Stimulated activated CD4-positive, alpha-beta T cell treated with anti-CD3 and anti-CD28 coated beads, Interleukin-2, amount 100 ng/mL, for 24 hours (primary cell): ENCODE measurements at regions not wholly inside any gene's neighbourhood (a gene's known extent, or its start where the extent isn't known, plus 50 kb on each side); places are given as distances from the start of the nearest gene placed in this dataset.

Source experiments
- DNase-seq, 2 donors: peaks; one replicate each; pipeline ENCODE4 v3.0.0-alpha.2; 2020

DNA sequence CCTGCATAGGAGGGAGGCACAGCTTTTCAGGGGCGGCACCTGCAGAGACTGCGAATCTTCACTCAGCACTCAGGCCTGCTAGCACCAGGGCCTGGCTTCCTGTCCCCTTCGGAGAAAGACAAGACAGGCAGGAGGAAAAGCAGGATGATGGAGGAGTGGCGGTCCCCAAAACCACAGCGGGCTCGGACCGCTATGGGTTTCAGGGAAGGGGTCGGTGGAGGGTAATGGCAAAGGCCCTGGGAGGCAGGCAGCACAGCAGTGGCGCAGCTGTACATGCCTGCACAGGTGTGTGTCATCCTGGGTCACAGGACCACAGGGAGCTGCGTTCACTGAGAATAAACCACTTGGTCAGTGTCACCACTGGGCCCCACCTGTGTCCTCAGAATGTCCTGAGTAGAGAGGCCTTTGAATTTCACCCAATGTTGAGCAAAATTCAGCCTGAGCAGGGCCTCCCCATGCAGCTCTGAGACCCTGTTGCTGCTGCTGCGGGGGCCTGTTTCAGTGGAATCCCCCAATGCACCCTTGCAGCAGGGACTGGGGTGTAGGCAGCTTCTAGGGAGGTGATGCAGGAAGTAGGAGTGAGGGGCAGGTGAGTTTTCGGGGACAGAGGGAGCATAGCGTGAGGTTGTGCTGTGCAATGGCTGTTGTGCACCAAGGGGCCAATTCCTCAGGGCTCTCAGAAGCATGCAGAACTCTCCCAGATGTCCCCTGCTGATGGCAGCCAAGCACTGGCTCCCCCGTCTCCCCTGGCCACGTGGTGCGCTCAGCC is 90.6 kb upstream of the PPP2R2D start:
- no peak for DNase-seq

DNA sequence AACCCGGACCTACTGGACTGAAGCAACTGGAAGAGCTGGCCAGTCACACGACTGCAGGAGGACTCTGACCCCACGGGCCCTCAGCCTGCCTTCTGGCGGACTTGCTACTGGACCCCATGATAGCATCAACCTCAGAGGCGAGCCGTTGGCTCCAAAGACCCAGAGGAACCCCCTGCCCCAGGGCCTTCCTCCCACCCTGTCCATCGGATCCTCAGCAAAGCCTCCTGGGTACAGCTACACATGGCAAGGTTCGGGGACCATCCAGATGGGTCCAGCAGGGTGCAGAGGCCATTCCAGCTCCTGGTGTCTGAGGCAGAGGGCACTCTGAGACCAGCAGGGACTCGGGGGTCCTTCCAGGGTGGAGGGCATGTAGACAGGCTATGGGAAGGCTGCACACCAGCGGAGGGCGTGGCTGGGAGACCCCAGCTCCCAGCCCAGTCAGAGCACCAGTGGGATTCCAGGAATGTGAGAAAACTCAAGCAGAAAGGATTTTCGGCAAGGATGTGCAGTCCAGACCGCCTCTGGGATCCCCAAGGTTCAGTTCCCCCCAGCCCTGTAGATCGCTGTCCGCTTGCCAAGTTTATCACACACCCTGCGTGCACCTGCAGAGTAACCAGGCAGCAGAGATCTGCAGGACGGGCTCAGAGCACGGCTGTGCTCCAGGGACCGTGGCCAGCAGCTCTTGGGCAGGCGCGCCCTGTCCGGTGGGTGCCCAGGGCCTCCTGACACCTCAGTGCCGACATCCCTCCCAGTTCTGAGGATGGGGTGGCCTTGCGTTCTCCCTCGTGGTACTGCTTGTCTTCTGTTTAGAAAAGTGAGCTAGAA is 89.8 kb upstream of the PPP2R2D start:
- no peak for DNase-seq

DNA sequence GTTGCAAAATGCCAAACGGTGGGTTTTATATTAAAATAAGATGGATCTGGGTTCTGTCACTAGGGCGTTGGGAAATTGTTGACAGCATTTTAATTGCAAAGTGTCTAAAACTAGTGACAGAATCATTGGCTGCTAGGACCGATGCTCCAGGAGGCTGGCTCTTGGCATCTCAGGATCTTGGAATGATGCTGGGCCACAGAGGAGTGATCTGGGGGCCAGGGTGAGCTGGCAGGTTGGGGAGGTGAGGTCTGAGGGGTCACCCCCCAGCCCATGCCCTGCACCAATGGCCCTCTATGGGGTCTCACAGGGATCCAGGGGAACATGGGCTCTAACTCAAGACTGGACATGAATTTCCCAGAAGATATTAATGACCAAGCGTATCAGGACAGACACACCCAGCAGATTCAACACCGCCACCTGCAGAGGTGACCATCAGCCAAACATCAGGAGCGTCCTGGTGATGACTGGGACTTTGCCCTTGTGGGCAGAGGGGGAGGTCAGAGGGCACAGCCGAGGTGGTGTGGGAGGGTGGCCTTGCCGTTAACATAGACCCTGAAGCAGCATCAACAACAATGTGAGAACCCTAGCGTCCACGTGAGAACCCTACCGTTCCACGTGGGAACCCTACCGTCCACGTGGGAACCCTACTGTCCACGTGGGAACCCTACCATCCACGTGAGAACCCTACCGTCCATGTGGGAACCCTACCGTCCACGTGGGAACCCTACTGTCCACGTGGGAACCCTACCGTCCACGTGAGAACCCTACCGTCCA is 89.0 kb upstream of the PPP2R2D start:
- no peak for DNase-seq

DNA sequence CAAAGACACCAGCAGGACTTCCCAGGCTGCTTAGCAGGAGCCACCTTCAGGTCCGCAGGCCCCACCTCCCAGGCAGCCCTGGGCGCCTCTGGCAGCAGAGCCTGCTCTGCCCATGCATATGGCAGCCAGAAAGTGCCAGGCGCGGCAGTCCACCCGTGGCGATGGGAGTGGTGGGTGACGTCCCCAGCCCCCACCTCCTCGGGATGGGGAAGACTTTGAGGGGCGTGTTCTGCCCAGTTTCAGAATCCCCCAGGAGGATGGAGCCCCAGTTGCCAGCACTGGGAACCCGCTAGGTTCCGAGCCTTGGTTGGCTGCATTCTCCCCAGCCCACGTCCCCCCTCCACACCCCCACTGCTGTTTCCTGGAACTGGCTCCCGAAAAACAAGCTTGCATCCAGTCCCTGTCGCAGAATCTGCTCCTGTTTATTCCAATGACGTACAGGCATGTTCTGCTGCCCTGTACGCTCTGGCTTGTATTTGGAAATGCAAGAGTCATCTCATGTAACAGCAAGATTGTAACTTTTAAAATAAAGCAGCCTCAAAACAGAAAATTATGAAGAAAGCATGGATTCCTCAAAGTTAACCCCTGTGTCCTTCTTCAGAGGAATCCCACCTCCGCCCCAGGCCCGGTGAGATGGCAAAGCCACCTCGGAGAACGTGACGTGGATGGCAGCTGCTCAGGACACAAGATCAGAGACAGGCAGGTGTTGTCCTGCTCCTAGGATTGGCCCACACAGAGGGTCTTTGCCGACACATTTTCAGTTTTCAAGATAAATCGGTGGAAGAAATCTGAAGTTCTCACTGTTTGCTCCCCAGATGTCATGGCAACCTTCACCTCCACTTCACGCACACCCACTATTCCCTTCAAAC is 87.8 kb upstream of the PPP2R2D start:
- DNase-seq, result peak in 1 of 2 donors; percentile 1

DNA sequence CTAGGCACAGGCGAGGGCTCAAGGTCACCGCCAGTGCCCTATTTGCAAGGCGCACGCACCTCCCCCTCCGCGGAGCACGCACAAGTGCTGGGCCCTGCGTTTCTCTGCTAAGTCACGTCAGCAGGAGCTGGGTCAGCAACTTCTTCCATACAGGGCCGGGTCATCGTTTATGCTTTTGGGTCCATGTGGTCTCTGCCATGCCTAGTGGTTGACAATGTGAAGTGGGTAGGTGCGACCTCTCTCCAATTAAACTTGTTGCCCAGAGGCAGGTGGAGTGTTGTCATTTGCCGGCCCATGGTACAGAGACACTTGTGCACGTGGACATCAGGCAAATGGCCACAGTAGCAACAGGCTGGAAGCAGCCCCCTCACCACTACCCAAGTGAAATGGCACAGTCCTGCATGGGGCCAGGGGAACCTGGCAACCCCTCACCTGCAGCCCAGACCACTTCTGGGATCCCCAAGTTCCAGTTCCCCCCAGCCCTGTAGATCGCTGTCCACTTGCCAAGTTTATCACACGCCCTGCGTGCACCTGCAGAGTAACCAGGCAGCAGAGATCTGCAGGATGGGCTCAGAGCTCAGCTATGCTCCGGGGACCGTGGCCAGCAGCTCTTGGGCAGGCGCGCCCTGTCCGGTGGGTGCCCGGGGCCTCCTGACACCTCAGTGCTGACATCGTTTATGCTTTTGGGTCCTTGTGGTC is 86.1 kb upstream of the PPP2R2D start:
- DNase-seq, result peak in 1 of 2 donors; percentile 9

DNA sequence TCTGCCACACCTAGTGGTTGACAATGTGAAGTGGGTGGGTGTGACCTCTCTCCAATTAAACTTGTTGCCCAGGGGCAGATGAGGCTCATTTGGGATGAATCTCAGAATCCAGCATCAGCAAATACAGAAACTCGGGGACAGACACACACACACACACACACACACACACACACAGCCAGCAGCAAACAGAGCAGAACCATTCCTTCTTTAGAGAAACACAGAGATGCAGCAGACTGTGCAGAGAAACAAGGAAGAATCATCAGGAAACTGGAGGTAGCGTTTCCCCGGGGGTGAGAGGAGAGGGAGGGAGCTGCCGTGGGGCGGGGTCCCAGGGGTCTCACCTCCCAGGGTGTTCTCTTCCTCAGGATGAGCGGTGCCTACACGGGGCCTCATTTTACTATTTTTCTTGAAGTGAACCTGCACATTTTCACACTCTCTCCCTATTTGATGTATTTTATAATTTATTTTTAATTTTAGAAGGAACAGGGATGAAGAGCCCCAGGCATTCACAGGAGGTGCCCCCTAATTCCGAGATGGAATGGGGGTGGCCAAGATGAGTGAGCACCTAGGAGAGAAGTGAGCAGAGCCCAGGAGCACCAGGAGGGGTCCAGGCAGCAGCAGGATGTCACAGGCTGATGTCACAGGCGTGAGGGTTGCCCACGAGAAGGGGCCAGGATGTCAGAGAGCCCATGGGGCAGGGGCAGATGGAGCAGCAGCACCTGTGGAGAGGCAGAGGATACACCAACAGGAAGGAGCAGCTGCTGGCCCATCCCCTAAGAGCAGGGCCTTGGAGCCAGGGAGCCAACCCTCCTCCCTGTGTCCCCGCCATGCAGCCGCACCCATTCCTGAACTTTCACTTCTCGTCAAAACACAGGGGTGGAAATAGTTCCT is 85.3 kb upstream of the PPP2R2D start:
- peak in 1 of 2 donors; percentile 7 for DNase-seq

DNA sequence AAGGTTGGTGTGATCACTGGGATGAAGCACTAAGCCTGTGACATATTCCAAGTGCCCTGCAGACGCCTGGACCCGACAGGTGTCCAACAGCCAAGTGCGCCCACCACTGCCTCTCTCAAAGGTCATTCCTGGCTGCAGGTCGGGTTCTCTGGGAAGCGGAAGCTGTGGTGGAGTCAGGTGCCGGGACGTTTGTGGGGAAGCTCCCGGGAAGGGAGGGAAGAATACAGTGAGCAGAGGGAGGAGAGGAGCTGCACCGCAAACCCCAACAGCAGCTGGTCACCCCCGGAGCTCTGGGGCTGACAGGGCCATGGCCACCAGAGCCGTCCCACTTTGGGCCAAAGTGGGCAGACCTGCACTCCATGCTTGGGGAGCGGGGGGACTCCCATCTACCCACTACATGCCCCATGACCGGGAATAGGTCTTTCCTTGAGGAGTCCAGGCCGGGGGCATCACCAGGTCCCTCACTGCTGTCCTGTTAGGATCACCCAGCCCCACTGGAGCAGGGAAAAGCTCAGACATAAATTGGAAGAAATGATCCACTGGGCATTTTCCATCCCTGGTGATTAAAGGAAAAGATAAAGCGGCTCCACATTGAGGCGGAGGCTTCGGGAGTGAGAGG is 84.5 kb upstream of the PPP2R2D start:
- peak in 1 of 2 donors; percentile 6 for DNase-seq

DNA sequence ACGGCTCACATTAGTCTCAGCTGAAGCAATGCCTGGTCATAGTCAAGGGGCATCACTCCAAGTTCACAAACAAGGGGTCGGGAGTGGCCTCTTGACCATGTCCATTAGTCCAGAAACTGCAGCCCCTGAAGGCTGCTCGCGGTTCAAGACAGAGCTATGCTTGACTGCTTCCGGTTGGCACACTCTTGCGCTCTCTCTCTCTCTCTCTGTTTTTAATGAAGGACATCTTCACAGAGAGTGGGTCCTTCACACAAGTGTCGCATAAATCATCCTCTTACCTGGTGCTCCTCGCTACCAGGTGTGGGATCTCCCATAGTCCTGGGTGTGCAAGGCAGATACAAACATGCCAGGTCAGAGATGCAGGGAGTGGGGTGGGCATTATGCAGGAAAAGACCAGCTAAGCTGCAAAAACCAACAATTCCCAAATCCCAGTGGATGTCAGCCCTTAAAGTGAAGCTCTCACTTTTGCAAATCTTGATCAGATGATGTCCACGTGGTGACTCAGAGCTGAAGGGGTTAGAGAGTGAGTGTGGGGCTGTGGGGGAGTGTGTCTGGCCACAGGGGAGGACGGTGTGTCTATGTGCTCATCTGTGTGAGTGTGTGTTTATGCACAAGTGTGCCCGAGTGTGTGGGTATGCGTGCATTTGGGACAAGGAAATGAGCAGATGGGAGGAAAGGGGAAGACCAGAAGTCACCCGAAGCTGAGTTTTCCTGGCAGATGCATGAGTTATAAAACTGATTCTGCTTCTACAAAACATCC is 83.7 kb upstream of the PPP2R2D start:
- peak in 1 of 2 donors; percentile 11 for DNase-seq

DNA sequence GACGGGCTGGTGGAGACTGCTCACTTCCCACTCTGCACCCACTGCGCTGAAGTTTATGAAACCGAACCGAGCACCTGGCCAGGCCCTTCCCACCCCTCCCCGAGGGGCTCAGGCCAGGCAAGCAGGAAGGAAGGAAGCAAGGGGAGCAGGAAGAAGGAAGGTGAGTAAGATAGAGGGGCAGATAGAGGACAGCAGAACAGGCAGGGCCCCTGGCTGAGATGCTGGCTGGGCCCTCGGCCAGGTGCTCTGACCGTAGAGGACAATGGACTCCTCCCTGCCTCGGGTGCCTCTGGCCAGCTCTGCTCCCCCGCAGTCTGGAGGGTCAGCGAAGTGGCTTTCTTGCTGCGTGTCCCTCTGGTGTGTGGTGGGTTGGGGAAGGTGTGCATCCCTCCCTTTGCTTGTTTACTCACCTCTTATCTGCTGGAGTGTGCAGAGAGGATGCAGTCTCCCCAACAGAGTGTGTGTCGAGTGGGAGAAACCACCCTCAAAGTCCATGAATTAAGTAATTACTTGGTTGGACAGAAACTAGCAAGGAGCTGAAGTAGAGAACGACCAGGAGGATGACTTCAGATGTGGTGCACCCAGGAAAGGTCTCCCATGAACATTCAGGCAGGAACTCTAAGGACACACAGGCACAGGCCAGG is 82.8 kb upstream of the PPP2R2D start:
- DNase-seq, result peak in 1 of 2 donors; percentile 9

DNA sequence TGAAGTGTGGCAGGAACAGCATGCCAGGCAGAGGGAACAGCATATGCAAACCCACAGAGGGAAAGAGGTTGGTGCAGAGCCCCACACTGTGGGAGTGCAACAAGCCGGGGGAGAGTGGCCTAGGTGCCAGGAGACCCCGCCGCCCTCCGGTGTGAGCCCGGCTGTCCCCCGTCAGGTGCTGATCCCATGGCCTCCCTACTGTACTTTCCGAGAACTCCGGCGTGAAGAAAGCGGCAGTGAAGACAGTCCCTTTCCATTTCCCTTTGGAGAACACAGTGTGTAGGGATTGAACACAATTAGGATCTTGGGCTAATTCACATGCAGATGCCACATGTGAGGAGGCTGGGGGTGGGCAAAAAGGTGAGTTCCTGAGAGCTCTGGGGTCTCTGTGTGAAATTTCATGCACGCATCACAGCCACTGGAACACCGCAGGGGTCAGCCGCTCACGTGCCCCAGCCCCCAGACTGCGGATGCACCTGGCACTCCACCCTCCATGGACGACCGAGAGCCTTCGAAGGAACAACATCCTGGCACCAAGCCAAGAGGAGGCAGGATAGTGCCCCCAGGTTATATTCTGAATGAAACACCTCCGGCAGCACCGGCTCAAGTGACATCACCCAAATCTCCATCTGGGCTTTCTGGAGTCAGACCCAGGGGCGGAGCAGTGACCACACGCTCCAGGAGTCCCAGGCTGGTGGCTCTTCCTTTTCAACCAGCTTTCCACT is 82.1 kb upstream of the PPP2R2D start:
- DNase-seq, result peak in 1 of 2 donors; percentile 9

DNA sequence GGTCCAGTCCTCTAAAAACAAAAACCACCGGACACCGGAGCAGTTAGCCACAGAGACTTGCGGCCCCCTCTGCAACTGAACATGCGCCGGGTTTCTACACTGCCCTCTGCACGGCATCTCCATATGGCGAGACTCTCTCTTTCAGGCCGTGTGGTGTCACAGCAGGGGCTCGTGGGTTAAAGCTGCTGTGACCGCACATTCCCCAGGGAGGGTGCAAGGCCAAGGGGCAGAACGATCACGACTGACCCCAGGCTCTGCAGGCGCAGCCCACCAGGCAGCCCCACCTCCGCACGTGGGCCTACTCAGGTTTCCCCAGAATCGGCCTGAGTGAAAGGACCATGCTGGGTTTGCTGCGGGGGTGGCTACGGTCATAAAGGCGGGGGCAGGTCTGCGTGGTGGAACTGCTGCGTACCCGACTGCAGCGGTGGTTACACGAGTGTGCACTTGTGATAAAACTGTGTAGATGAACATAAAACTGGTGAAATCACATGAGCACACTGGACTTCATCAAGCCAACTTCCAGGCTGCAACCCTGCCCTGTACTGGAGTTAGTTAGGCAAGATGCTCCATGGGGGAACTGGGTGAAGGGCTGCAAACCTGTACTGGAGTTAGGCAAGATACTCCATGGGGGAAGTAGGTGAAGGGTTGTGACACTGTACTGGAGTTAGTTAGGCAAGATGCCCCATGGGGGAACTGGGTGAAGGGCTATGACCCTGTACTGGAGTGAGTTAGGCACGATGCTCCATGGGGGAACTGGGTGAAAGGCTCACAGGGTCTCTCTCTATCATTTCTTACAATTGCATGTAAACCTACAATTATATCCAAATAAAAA is 81.4 kb upstream of the PPP2R2D start:
- DNase-seq, result peak in 1 of 2 donors; percentile 13

DNA sequence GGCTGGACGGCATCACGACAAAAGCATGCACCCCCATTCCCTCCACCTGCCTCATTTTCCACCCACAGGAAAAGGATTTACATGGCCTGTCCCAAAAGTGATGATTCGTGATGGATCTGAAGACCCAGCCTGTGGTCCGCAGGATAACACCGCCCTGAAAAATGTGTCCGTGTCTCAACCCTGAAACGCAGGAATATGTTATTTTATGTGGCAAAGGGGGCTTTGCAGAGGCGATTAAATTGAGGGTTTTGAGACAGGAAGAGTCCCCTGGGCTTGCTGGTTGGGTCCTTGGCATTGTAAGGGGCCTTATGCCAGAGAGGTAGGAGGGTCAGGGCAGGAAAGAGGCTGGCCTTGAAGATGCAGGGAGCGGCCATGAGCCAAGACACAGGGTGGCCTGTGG is 80.2 kb upstream of the PPP2R2D start:
- DNase-seq, result peak in 1 of 2 donors; percentile 3

DNA sequence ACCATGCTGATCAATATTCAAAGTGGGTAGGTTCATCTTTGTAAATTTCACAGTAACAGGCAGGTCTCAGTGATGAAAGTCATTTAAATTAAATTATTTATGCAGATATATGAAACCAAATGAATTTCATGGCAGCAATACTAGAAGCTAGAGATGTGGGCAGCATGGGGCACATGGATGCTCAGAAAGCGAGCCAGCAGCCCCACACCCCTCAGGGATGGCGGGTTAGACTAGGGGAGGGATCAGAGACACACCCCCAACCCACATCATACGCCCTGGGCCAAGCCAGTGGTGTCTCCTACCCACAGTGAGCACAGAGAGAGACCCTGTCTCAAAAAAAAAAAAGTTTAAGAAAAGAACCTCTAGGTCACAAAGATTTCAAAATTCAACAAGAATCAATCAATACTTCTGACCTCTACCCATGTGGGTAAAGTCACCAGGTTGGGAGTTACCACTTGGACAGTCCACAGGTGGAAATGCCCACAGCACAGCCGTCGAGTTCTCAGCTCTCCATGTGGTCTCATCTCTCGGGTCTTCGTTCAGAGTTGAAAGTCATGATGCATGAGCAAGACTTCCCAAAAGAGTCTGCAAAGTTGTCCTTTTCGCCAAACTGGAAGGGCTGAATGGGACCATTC is 79.3 kb upstream of the PPP2R2D start:
- peak in 1 of 2 donors; percentile 7 for DNase-seq

DNA sequence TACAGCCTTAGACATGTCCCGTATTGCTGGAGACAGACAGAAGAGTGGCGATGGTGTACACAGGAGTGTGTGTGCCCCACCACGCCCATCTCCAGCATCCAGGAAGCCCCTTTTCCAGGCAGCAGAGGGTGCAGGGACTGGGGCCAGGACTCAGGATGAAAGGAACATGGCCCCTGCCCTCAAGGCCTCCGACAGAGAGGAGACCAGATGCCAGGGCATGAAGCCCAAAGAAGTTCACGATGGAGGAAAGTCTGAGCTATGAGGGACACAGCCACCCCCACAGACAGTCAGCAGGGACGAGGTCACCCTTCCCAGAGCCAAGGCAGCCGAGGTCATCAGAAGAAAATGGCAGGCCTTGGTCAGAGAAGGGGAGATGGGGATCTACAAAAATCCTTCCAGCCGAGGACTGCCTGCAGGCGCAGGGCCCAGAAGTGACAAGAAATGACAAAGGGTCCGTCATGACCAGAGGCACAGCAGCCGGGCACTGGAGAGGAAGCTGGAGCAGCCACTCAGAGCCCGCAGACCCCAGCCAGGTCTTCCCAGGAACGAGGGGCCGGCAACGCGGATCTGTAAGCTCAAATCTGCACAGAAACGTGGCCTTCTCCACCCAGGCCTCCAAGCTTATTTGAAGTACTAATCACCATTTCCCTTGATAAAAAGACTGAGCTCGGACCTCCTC is 78.7 kb upstream of the PPP2R2D start:
- DNase-seq, result peak in 1 of 2 donors; percentile 11

DNA sequence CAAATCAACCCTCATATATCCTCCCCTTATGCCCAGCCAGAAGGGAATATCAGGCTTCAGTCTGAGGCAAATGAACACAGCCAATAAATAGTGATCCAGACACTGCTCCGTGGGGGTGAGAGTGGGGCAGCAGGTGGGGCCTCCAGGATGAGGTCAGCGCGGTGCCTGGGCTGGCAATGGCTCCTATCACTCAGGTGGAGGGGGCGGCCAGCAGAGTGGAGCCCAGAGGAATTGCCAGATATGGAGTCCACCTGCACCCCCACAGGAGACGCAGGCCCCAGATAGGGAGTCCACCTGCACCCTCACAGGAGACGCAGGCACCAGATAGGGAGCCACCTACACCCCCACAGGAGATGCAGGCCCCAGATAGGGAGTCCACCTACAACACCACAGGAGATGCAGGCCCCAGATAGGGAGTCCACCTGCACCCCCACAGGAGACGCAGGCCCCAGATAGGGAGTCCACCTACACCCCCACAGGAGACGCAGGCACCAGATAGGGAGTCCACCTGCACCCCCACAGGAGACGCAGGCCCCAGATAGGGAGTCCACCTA is 78.0 kb upstream of the PPP2R2D start:
- peak in 1 of 2 donors; percentile 6 for DNase-seq
